Right lobe of liver (tissue), 4 donors: ENCODE measurements at regions not wholly inside any gene's neighbourhood (a gene's known extent, or its start where the extent isn't known, plus 50 kb on each side); places are given as distances from the start of the nearest gene placed in this dataset.

Experiments used
- CTCF ChIP-seq, 4 donors: fragments of 200-600 bp in 3 of 4; fragments of 450-650 bp in 1 of 4; IDR thresholded peaks; one replicate each; pipeline versions ENCODE4 v1.5.1 to v1.8.0; 2016 to 2022; ENCODE audit warnings: antibody characterized with exemption in 4 of 4, mild to moderate bottlenecking in 2 of 4
- POLR2A ChIP-seq: fragments of 450-650 bp; IDR thresholded peaks from one replicate; pipeline ENCODE4 v1.6.1; 2017; ENCODE audit warnings: antibody characterized with exemption, mild to moderate bottlenecking
- donor health status: DM: no; HTN: no; CAD: no.
- donor health status: DM: no; HTN: no; CAD: no.
- donor health status: DM: no; HTN: yes; CAD: no.

GRCh38 chr2:138122891-138123290, 158.6 kb downstream of the HNMT start:
- TF ChIP-seq CTCF (IDR thresholded peaks at IDR 0.05) (no peak), POLR2A (no peak)
